ENCODE measurements at regions not wholly inside any gene's neighbourhood (a gene's known extent, or its start where the extent isn't known, plus 50 kb on each side); places are given as distances from the start of the nearest gene placed in this dataset.

DNA sequence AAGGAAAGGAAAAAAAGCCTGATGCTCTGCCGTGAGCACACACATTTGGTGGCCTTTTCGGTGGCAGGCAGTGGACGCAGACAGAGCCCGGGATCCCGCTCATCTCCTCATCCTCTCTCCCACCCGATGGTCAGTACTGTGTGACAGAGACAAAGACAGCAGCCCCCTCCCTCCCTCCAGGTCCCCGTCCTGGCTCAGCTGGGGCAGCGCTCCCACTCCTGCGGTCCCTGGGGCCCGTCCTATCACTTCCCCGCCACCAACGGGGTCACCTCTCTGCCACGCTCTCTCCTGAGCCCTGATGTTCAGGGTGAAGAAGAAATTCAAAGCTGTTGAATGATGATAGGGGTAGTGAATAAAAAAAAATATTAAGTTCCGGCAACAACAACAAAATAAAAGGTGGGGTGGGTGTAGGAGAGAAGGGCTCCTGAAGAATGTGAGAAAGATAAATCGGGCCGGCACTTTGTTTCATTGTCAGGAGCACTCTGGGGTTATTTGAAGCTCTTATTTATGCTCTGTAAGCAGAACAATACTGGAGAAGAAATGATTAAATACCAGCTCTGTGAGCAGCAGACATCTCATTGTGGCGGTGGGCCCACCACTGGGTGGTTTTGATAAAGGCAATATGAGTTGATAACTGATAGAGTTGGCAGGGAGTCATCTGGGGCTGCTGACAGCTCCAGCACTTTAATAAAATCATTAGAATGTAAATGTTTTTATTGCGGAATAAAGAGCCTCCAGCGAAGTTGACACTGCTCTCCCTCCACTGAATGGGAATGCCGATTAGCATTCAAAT lies 417.7 kb downstream of the IRX1 start:
- Histone ChIP-seq H3K9me3 (no peaks in the 10 kb centered on the region), H3K4me1 (peaks cover 0 to 8% of the 10 kb centered on the region in 2 donors), H3K4me3 (no peak overlapping the region), H3K27me3 (no peaks in the 10 kb centered on the region), H3K27ac (peak overlapping the region in 1 of 2 donors; percentile 24), H3K36me3 (no peaks in the 10 kb centered on the region)
- intact Hi-C loops (cut with DNase I) = no loop called here
- TF ChIP-seq, protein P1, sequence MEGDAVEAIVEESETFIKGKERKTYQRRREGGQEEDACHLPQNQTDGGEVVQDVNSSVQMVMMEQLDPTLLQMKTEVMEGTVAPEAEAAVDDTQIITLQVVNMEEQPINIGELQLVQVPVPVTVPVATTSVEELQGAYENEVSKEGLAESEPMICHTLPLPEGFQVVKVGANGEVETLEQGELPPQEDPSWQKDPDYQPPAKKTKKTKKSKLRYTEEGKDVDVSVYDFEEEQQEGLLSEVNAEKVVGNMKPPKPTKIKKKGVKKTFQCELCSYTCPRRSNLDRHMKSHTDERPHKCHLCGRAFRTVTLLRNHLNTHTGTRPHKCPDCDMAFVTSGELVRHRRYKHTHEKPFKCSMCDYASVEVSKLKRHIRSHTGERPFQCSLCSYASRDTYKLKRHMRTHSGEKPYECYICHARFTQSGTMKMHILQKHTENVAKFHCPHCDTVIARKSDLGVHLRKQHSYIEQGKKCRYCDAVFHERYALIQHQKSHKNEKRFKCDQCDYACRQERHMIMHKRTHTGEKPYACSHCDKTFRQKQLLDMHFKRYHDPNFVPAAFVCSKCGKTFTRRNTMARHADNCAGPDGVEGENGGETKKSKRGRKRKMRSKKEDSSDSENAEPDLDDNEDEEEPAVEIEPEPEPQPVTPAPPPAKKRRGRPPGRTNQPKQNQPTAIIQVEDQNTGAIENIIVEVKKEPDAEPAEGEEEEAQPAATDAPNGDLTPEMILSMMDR (IDR thresholded peaks at IDR 0.05) = no peak
- no peak for DNase-seq (ENCODE audit: low spot score in 2 of 2)

DNA sequence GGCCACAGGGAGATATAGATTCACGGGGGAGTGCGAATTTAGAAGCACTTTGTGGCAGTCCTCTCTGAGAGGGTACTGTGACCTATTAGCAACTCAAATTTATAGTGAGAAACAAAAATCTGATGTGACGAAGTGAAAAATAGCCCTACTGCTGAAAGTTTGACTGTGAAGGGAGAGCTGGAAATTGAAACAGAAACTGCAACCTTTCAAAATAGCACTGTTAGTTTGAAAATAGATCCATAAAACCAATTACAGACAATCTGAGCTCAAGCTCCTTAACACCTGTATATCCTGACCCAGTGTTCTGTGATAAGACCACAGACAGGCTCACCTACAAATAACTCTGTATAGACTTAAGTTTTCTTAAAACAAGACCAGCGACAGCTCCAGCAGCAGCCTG lies 420.1 kb downstream of the IRX1 start:
- Histone ChIP-seq H3K27ac (peak overlapping the region in 1 of 2 donors; percentile 57), H3K9me3 (no peaks in the 10 kb centered on the region), H3K4me1 (peaks cover 0 to 8% of the 10 kb centered on the region in 2 donors), H3K36me3 (no peaks in the 10 kb centered on the region), H3K4me3 (peak overlapping the region in 1 of 2 donors; percentile 39), H3K27me3 (no peaks in the 10 kb centered on the region)
- TF ChIP-seq, protein P1 (IDR thresholded peaks at IDR 0.05) = no peak
- DNase-seq (ENCODE audit: low spot score in 2 of 2) = no peak
- intact Hi-C loops (cut with DNase I) = no loop called here

DNA sequence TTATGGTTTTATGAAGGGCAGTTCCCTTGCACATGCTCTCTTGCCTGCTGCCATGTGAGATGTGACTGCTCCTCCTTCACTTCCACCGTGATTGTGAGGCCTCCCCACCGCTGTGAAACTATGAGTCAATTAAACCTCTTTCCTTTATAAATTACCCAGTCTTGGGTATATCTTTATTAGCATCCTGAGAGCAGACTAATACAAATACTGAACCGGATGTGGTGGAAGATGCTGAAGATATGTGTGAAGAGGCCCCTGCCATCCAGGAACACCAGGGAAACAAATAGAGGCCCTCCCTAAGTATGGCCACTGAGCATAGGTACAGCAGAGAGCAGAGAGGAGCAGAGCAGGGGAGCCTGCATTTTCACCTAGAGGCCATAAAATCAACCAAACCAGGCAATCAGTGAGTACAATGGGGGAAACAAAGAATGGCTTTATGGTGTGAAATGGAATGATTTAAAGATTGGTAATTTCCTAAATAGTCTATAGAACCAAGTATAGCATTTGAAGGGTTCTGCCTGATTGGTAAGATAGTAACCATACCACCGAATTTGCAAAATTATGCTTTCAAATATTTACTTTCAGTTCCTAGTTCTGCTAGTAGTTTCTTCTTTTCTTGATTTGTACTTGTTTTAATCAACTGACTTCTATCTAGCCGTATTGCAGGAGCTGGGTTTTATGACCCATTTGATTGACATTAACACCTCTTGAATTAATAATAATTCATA lies 421.6 kb downstream of the IRX1 start:
- Histone ChIP-seq H3K27ac (no peak overlapping the region), H3K4me3 (no peak overlapping the region), H3K27me3 (no peaks in the 10 kb centered on the region), H3K36me3 (no peaks in the 10 kb centered on the region), H3K4me1 (no peaks in the 10 kb centered on the region), H3K9me3 (no peaks in the 10 kb centered on the region)
- TF ChIP-seq, protein P1 (IDR thresholded peaks at IDR 0.05) = no peak
- DNase-seq (ENCODE audit: low spot score in 2 of 2) = no peak
- intact Hi-C loops (cut with DNase I) = no loop called here

DNA sequence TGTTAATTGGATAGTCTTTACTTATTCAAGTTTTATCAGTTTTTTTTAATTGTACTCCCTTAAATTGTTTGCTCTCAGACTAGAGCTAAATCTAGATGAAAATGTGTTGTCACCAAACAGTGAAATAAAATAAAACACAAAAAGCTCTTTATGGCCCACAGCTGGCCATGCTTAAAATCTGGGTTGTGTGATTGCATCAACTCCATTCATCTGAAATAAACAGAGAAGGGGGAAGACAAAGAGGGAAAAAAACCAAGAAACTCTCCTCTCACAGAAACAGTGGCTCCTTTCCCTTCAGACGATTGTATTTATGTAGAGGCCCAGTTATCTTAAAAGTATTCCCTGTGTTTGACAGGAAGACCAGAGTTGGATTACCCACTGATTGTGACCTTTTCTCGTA lies 422.4 kb downstream of the IRX1 start:
- intact Hi-C loops (cut with DNase I) = no loop called here

DNA sequence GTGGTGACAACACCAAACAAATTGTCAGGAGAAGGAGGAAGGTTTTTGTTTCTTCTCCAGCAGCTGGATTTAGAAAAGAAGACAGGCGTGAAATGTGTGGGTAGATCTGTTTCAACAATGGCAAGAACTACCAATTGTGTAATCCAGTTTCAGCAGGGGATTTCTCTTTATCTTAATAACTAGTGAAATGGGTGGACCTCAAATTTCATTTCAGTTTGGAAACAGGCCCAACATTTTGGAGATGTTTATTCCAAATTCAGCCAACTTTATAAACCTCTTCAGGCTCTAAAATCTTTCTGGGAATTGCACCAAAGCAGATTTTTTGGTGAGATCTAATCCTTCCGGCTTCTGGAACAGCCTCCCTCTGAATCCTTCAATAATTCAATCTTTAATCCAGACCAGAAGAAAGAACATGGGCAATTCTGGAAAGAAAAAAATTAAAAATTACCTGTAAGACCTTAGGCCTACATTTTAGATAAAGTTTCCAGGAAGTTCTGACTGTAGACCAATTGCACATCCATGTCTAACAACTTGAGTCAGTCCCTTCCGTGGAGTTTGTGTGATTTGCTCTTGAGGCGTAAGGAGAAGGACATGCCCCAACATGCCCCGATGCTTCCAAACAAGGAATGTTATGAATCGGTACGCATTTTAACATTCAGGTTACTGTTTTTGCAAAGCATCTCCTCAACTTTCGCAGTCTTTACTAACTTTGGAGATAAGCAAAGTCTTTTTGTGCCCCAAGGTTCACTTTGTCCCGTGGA lies 423.6 kb downstream of the IRX1 start:
- H3K27me3 ChIP-seq = no peaks in the 10 kb centered on the region
- H3K36me3 ChIP-seq = no peaks in the 10 kb centered on the region
- peak overlapping the region; percentile 24 to 47 for H3K27ac ChIP-seq
- no peaks in the 10 kb centered on the region for H3K9me3 ChIP-seq
- H3K4me3 ChIP-seq = no peak overlapping the region
- H3K4me1 ChIP-seq = no peaks in the 10 kb centered on the region
- TF ChIP-seq, protein P1 (IDR thresholded peaks at IDR 0.05) = no peak
- no peak for DNase-seq (ENCODE audit: low spot score in 2 of 2)
- intact Hi-C loops (cut with DNase I) = no loop called here

More for the DNA sequence above, 422.4 kb downstream of the IRX1 start:
- DNase-seq (ENCODE audit: low spot score in 2 of 2) = no peak
- Histone ChIP-seq H3K27me3 (no peaks in the 10 kb centered on the region), H3K4me3 (no peak overlapping the region), H3K9me3 (no peaks in the 10 kb centered on the region), H3K27ac (no peak overlapping the region), H3K4me1 (no peaks in the 10 kb centered on the region), H3K36me3 (no peaks in the 10 kb centered on the region)
- TF ChIP-seq, protein P1 (IDR thresholded peaks at IDR 0.05) = no peak
